Endothelial cell (in vitro differentiated cells): ENCODE measurements at regions not wholly inside any gene's neighbourhood (a gene's known extent, or its start where the extent isn't known, plus 50 kb on each side); places are given as distances from the start of the nearest gene placed in this dataset.

ENCODE experiments used
- DNase-seq: peaks from one replicate; pipeline ENCODE4 v3.0.0; 2021; ENCODE audit warnings: low spot score
- H3K27ac Mint-ChIP-seq: one replicate; pipeline ENCODE4 v1.8.0; 2021; ENCODE audit warnings: mixed read lengths, inconsistent platforms; ENCODE audit not compliant: unreplicated experiment
- H3K27me3 Mint-ChIP-seq: one replicate; pipeline ENCODE4 v1.8.0; 2021; ENCODE audit warnings: mild to moderate bottlenecking, moderate library complexity, mixed read lengths, inconsistent platforms; ENCODE audit not compliant: unreplicated experiment
- H3K36me3 Mint-ChIP-seq: one replicate; pipeline ENCODE4 v1.8.0; 2021; ENCODE audit warnings: mild to moderate bottlenecking, low read depth, mixed read lengths, inconsistent platforms; ENCODE audit not compliant: unreplicated experiment
- H3K4me1 Mint-ChIP-seq: one replicate; pipeline ENCODE4 v1.8.0; 2021; ENCODE audit warnings: mild to moderate bottlenecking, mixed read lengths, inconsistent platforms; ENCODE audit not compliant: unreplicated experiment
- H3K4me3 Mint-ChIP-seq: one replicate; pipeline ENCODE4 v1.8.0; 2021; ENCODE audit warnings: mild to moderate bottlenecking, mixed read lengths, inconsistent platforms; ENCODE audit not compliant: unreplicated experiment
- H3K9me3 Mint-ChIP-seq: one replicate; pipeline ENCODE4 v1.8.0; 2021; ENCODE audit warnings: mixed read lengths, inconsistent platforms; ENCODE audit not compliant: unreplicated experiment
- CTCF ChIP-seq: fragments of 200-600 bp; sonication (generic); IDR thresholded peaks from one replicate; pipeline ENCODE4 v1.5.0; 2021; ENCODE audit warnings: antibody characterized with exemption; ENCODE audit not compliant: unreplicated experiment

GRCh38 chr15:69895202-69895601 lies 202.5 kb downstream of the TLE3 start:
- Mint-ChIP-seq H3K4me1 (no peaks in the 10 kb centered on the region), H3K27ac (no peak overlapping the region), H3K9me3 (no peaks in the 10 kb centered on the region), H3K27me3 (peaks cover 7% of the 10 kb centered on the region), H3K4me3 (no peak overlapping the region), H3K36me3 (no peaks in the 10 kb centered on the region)
- no peak for TF ChIP-seq CTCF
- DNase-seq, result no peak

DNA sequence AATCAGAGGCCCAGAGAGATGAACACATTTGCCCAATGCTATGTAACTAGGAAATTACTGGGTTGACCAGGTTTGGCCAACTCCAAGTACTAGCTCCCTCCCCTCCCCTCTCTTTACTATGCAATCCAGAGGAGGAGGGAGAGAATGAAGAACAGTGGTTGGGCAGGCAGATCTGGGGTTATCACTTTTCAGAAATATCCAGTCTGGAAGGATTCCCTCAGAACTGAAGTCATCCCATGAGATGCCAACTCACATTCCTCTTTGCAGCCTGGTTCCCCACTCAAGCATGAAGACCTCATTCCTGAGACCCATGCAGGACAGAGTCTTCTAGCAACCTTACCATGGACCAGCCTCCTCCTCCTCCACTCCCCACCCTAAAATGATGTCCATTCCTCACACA lies 201.1 kb downstream of the TLE3 start:
- Mint-ChIP-seq H3K36me3 (no peaks in the 10 kb centered on the region), H3K27ac (no peak overlapping the region), H3K4me3 (no peak overlapping the region), H3K27me3 (peaks cover 7% of the 10 kb centered on the region), H3K9me3 (no peaks in the 10 kb centered on the region), H3K4me1 (peaks cover under 1% of the 10 kb centered on the region)
- no peak for TF ChIP-seq CTCF
- DNase-seq, result no peak

- H3K4me3 Mint-ChIP-seq, result no peak overlapping the region
- no peak for DNase-seq
- peaks cover 7% of the 10 kb centered on the region for H3K27me3 Mint-ChIP-seq
- no peaks in the 10 kb centered on the region for H3K9me3 Mint-ChIP-seq
- H3K36me3 Mint-ChIP-seq, result no peaks in the 10 kb centered on the region
- no peak for TF ChIP-seq CTCF
- H3K27ac Mint-ChIP-seq, result no peak overlapping the region
- H3K4me1 Mint-ChIP-seq, result peaks cover 5% of the 10 kb centered on the region
Measured at GRCh38 chr15:69897061-69897460, 200.7 kb downstream of the TLE3 start.

DNA sequence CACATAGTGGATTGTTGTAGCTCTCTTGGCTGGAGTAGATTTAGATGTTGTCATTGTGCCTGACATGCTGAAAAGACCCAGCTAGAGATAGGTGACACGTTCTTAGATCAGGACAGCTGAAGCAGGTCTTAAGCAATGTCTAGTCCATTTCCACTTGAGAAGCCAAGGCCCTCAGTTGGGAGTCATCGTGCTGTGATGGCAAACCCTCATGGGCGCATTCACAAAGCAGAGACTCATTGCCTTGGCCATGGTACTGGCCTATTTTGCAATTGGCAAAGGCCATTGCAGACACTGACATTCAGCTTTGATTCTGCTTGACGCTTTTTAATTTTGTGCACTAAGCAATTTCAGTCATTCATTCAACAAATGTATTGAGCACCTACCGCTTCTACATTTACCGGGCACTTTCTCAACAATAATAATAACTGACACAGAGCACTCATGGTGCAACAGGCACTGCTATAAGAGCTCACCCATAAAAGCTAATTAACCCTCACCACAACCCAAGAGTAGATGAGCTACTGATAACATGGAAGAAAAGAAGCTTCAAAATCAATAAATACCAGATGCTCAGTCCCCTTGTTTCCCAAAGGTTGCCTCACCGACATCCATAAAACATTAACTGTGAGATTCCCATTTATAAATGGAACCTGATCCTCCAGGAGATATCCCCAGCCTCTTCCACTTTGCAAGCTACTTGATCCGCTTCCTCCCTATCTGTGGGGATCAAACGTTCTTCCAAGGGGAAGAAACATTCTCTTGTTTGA lies 200.1 kb downstream of the TLE3 start:
- Mint-ChIP-seq H3K27ac (no peak overlapping the region), H3K9me3 (no peaks in the 10 kb centered on the region), H3K27me3 (peaks cover 7% of the 10 kb centered on the region)

More for the DNA sequence above, 200.1 kb downstream of the TLE3 start:
- H3K36me3 Mint-ChIP-seq, result no peaks in the 10 kb centered on the region
- no peak for DNase-seq
- H3K4me3 Mint-ChIP-seq, result no peak overlapping the region
- H3K4me1 Mint-ChIP-seq, result peaks cover 9% of the 10 kb centered on the region
- no peak for TF ChIP-seq CTCF
